ENCODE measurements at regions not wholly inside any gene's neighbourhood (a gene's known extent, or its start where the extent isn't known, plus 50 kb on each side); places are given as distances from the start of the nearest gene placed in this dataset.

GRCh38 chr3:72336821-72337479 is 511.3 kb downstream of the SHQ1 start:
- no peak for DNase-seq

GRCh38 chr3:72336114-72336651 is 512.1 kb downstream of the SHQ1 start:
- no peak for DNase-seq

- DNase-seq = no peak
These were observed 512.7 kb downstream of the SHQ1 start for GRCh38 chr3:72335458-72336095.

DNA sequence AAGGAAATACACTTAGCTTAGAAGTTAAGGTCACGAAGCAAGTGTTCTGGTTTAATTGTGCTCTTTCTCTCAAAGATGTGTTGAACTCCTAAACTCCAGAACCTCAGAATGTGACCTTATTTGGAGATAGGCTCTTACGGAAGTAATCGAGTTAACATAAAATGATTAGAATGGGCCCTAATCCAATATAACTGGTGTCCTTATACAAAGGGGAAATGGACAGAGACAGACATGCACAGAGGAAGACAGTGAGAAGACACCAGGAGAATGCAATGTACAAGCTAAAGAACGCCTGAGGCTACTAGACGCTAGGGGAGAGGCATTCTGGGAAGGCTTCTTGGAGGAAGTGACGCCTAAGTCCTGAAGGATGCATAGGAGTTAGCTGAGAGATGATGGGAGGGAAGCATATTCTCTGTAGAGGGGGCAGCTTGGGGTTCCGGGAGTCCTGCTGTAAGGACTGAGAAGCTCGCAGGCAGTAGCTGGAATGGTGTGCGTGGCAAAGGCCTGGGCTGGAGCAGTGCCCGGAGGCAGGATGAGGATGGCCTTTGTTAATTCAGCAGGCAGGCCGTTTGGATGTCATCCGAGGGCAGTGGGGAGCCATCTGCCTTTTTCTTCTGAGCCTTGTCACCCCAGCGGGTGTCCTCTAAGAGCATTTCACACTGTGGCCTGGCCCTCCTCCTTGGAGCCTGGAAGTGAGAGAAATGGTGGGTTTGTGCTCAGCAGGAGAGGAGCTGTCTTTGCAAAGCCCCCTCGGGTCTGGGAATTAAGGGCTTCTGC is 513.4 kb downstream of the SHQ1 start:
- DNase-seq = no peak

GRCh38 chr3:72332689-72333088 is 515.6 kb downstream of the SHQ1 start:
- no peak for DNase-seq

GRCh38 chr3:72332036-72332435 is 516.2 kb downstream of the SHQ1 start:
- no peak for DNase-seq

- no peak for DNase-seq
These were observed 517.2 kb downstream of the SHQ1 start for GRCh38 chr3:72331076-72331475.

- no peak for DNase-seq
These were observed 518.9 kb downstream of the SHQ1 start for GRCh38 chr3:72329354-72329753.

DNA sequence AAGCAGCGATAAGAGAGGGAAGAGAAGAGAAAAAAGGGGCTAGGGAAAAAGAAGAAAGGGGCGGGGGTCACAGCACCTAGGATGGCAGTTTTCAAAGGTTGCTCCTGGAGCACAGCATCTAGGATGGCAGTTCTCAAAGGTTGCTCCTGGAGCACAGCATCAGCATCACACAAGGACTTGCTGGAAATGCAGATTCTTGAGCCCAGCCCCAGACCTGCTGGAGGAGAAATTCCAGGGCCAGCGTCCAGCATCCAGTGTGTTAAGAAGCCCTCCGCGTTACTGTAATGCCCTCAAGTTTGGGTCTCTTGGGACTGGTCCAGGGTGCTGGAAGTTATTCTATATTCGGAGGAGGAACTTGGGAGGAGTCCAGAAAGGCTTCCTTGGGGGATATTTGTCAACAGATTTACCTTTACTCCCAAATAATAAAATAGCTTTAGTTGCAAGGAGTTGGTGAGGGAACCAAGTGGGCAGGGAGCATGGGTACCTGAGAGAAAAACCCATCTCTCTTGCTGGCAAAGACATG is 519.4 kb downstream of the SHQ1 start:
- no peak for DNase-seq

DNA sequence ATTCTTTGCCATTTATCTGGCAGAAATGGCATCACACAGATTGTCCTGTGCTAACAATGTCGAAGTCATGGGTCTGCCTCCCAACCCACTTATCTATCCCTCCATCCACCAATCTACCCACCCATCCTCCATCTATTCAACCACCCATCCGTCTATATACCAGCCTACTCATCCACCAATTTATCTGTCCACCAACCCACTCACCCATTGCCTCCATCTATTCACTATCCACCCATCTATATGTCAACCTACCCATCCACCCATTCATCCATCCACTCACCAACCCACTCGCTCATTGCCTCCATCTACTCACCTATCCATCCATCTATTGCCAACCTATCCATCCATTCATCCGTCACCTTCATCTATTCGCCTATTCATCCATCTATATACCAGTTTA is 521.2 kb downstream of the SHQ1 start:
- DNase-seq = no peak

DNA sequence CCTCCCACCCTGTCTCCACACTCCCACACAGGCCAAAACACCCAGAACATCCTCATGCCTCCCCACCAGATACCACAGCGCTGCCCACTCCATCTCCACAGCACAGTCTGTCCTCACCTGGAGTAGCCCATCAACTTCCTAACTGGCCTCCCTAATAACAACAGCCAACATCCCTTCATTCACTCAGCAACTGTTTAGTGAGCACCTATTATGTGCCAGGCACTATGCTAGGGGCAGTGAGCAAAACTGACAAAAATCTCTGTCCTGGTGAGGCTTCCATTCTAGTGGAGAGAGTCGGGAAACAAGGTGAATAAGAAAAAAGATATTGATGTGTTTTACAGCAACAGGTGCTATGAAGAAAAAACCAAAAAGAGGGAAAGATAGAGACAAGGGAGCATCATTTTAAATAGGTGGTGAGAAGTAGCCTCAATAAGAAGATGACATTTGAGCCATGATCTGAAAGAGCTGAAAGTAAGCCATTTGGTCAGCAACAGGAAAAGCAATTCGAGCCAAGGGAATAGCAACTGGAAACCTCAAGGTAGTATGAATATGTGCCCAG is 523.9 kb downstream of the SHQ1 start:
- no peak for DNase-seq

- no peak for DNase-seq
These were observed 524.5 kb downstream of the SHQ1 start for GRCh38 chr3:72323773-72324172.

- DNase-seq = no peak
These were observed 525.8 kb downstream of the SHQ1 start for GRCh38 chr3:72322264-72322976.

DNA sequence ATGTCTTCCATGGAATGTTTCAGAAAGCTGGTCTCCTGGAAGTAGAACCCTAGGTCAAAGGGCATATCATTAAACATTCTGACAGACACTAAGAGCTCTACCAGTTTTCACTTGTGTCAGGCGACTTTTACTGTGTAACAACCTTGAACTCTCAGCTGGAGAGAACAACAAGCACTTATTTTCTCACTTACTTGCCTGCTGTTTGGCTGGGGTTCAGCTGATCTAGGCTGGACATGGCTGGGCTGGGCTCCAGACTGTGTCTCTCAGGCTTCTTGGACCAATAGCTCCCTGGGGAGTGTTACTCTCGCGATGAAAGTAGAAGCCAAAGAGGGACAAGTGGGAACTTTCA is 527.3 kb downstream of the SHQ1 start:
- no peak for DNase-seq

GRCh38 chr3:72320095-72320954 is 527.9 kb downstream of the SHQ1 start:
- DNase-seq = no peak

GRCh38 chr3:72319194-72320094 is 528.8 kb downstream of the SHQ1 start:
- no peak for DNase-seq

- no peak for DNase-seq
These were observed 529.6 kb downstream of the SHQ1 start for GRCh38 chr3:72318504-72319193.

GRCh38 chr3:72317491-72317890 is 530.8 kb downstream of the SHQ1 start:
- DNase-seq = no peak

DNA sequence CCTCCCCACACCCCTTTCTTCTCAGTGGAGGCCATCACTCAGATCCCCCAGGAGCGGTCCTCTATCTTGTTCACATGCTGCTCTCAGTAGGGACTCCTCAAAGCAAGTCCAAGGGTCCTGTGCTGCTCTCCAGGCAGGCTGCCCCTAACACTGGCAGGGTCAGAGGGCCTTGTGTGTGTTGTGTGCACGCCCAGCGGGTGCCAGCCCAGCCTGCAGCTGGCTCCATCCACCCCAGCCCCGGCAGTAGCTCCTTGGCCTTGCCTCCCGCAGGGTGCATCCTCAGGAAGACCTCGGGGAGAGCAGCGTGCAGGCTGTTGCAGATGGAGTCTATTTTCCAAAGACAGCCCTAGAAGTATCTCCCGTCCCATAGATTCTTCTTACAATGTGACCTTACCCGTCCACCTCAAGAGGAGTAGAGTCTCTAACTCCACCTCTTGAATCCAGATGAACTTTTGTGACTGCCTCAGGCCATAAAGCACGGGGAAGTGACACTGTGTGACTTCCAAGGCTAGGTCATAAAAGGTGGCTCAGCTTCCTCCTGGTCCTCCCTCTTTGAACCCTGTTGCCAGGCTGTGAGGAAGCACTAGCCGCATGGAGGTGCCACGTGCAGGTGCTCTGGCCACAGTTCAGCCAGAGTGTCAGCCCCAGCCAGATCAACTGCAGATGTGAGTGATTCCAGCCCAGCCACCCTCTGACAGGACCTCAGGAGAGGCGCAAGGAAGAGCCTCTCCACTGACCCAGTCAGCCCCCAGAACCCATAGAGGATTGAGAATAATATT is 531.6 kb downstream of the SHQ1 start:
- no peak for DNase-seq

Data from NCI-H1930 (cell line).